Mucosa of descending colon (tissue), 3 donors: ENCODE measurements at regions not wholly inside any gene's neighbourhood (a gene's known extent, or its start where the extent isn't known, plus 50 kb on each side); places are given as distances from the start of the nearest gene placed in this dataset.

Source experiments
- ATAC-seq: fragments of 200-7000 bp; cut with Tn5 transposase; one replicate; pipeline ENCODE4 v1.9.1; 2020; ENCODE audit warnings: mild to moderate bottlenecking, moderate library complexity
- DNase-seq, 3 donors: peaks; one replicate each; pipeline ENCODE4 v3.0.0-alpha.2; 2020
- H3K36me3 ChIP-seq: fragments of 200-600 bp; one replicate; pipeline ENCODE4 v1.8.0; 2021; ENCODE audit warnings: low read depth, mild to moderate bottlenecking
- H3K4me1 ChIP-seq: fragments of 200-600 bp; one replicate; pipeline ENCODE4 v1.8.0; 2021; ENCODE audit warnings: low read depth, mild to moderate bottlenecking
- H3K4me3 ChIP-seq: fragments of 200-600 bp; one replicate; pipeline ENCODE4 v1.8.0; 2021; ENCODE audit warnings: mild to moderate bottlenecking
- H3K9me3 ChIP-seq: fragments of 200-600 bp; one replicate; pipeline ENCODE4 v1.8.0; 2021; ENCODE audit warnings: mild to moderate bottlenecking
- intact Hi-C, 2 donors: fragments of 100-400 bp; cut with DNase I in 1 of 2; cut with micrococcal nuclease in 1 of 2; formaldehyde crosslinking; loops; one replicate each; pipeline versions ENCODE4 v1.11.0 to v1.11.1; 2022; cut with DNase I, micrococcal nuclease
- TF ChIP-seq, protein P1 (sequence below): fragments of 200-600 bp; IDR thresholded peaks from one replicate; pipeline ENCODE4 v1.8.0; 2022; ENCODE audit warnings: antibody characterized with exemption, mild to moderate bottlenecking
- donor health status: DM: no; HTN: no; CAD: no; lungs with moderate emphysema.
- donor health status: DM: no; HTN: no; CAD: no.
- donor health status: DM: no; HTN: yes; CAD: no.

DNA sequence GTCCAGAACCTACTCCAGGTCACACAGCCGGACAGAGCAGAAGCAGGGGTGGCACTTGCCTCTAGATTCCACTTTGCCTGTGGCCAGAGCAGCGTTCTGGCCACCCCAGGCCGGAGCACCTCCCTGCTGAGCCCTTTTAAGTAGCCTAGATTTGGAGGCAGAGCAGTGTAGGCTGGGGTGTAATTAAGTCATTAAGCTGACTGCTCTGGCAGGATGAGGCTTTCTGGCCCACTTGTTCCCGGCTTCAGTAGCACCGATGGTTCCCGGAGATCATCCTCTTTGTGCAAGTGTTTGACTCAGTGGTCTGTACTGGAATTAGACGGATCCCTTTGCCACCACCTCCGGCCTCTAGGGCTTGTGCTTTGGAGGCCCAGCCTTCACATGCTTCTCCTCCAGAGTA lies 281.9 kb upstream of the ANKRD55 start:
- Histone ChIP-seq H3K4me1 (no peaks in the 10 kb centered on the region), H3K9me3 (no peaks in the 10 kb centered on the region), H3K4me3 (no peak overlapping the region), H3K36me3 (no peaks in the 10 kb centered on the region)
- DNase-seq (no peak), ATAC-seq (no peak)
- TF ChIP-seq, protein P1, sequence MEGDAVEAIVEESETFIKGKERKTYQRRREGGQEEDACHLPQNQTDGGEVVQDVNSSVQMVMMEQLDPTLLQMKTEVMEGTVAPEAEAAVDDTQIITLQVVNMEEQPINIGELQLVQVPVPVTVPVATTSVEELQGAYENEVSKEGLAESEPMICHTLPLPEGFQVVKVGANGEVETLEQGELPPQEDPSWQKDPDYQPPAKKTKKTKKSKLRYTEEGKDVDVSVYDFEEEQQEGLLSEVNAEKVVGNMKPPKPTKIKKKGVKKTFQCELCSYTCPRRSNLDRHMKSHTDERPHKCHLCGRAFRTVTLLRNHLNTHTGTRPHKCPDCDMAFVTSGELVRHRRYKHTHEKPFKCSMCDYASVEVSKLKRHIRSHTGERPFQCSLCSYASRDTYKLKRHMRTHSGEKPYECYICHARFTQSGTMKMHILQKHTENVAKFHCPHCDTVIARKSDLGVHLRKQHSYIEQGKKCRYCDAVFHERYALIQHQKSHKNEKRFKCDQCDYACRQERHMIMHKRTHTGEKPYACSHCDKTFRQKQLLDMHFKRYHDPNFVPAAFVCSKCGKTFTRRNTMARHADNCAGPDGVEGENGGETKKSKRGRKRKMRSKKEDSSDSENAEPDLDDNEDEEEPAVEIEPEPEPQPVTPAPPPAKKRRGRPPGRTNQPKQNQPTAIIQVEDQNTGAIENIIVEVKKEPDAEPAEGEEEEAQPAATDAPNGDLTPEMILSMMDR = no peak
- intact Hi-C loops = no loop called here

DNA sequence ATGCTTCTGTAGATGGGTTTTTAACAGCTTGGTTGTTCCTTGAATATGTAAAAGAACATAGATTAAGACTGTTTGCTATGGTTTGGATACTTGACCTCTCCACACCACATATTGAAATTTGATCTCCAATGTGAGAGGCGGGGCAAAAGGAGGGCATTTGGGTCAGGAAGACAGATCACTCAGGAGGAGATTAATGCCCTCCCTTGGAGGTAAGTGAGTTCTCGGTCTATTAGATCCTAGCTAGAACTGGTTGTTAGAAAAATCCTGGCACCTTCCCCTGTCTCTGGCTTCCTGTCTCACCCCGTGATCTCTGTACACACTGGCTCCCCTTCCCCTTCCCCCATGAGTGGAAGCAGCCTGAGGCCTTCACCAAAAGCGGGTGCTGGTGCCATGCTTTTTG lies 281.1 kb upstream of the ANKRD55 start:
- intact Hi-C loops = no loop called here
- ATAC-seq = no peak
- TF ChIP-seq, protein P1 = no peak
- Histone ChIP-seq H3K4me1 (no peaks in the 10 kb centered on the region), H3K9me3 (no peaks in the 10 kb centered on the region), H3K36me3 (no peaks in the 10 kb centered on the region), H3K4me3 (no peak overlapping the region)
- no peak for DNase-seq

DNA sequence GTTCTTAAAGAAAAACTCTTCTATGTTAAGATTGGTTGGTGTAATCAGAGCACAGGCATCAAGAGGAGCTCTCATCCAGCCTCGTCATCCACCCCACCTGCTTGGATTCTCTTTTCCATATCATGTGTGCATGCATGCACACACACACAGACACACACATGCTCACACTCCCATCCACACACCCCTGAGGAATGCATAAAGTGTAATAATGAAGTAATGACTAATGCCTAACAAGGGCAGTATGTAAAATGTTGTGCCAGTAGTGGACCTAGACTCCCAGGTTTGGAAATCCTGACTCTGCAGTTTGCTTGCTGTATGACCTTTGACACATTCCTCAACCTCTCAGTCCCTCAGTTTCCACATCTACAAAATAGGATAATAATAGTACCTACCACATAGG lies 280.0 kb upstream of the ANKRD55 start:
- DNase-seq (no peak), ATAC-seq (no peak)
- Histone ChIP-seq H3K36me3 (no peaks in the 10 kb centered on the region), H3K4me3 (no peak overlapping the region), H3K9me3 (no peaks in the 10 kb centered on the region), H3K4me1 (no peaks in the 10 kb centered on the region)
- TF ChIP-seq, protein P1 = no peak
- intact Hi-C loops = no loop called here

DNA sequence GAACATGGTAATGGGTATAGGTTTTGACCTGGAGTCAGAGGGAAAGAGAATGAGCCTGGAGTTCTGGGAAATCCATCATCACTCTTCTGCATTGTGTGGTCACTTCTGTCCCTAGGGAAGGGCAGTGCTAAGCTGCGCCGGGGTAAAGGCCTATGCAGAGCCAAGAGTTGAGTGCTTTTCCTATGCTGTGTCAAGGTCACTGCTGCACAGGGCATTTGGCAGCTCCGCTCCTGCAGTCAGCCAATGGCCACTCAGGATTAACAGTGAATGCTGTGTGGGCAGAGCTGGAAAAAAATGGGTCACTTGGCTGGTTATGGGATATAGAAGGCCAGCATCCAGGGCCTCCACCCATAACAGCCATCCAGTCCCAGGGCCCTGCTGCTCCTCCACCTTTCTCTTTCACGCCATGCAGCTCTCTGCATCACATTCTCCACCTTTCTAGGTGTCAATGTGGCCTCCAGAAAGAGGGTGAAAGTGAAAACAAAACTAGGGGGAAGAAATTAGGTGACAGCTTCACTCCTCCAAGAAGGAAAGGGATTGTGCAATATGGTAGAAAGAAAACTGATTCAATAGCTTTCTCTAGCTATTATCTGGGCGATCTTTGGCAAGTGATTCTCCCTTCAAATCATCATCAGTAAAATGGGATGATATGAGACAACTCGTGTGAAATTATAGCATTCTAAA lies 279.3 kb upstream of the ANKRD55 start:
- intact Hi-C loops = no loop called here
- DNase-seq (no peak), ATAC-seq (no peak)
- TF ChIP-seq, protein P1 = no peak
- no peak overlapping the region for H3K4me3 ChIP-seq
- H3K4me1 ChIP-seq = no peaks in the 10 kb centered on the region
- H3K9me3 ChIP-seq = no peaks in the 10 kb centered on the region
- no peaks in the 10 kb centered on the region for H3K36me3 ChIP-seq

DNA sequence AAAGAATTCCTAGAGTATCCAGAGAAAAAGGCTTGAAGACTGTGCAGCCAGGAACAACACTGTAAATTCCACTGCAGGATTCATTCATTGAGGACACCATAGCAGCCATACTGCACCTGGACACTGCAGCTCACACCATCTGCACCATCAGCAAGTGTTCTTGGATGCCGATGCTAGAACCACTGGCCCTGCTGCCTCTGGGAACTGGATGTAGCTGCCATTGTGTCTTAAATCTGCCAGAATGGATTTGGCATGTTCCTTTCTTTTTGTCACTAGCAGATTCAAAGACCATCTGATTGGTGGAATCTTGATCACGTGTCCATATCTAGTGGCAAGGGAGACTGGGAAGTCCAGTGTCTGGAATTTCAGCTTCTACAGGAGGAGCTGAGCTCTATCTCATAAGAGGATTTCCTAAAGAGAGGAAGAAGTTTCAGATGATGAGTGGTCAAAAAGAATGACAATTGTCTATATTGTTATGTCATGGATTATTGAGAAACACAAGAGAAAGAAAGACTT lies 278.3 kb upstream of the ANKRD55 start:
- no peak overlapping the region for H3K4me3 ChIP-seq
- intact Hi-C loops = no loop called here
- H3K4me1 ChIP-seq = no peaks in the 10 kb centered on the region
- no peaks in the 10 kb centered on the region for H3K9me3 ChIP-seq
- ATAC-seq (no peak), DNase-seq (no peak)
- H3K36me3 ChIP-seq = no peaks in the 10 kb centered on the region
- TF ChIP-seq, protein P1 = no peak
